ENCODE measurements at regions not wholly inside any gene's neighbourhood (a gene's known extent, or its start where the extent isn't known, plus 50 kb on each side); places are given as distances from the start of the nearest gene placed in this dataset.

GRCh38 chr4:62159306-62159705 is 959.2 kb downstream of the ADGRL3 start:
- H3K27me3 Mint-ChIP-seq (ENCODE audit: insufficient read depth, low read depth, poor library complexity): no peaks in the 10 kb centered on the region
- Histone ChIP-seq H3K27me3 (ENCODE audit: insufficient read depth) (no peaks in the 10 kb centered on the region), H3F3A (replicated peaks; ENCODE audit: low read depth) (no peaks in the 10 kb centered on the region), H3K9me2 (ENCODE audit: insufficient read depth) (peaks cover 4% of the 10 kb centered on the region; the same call in 1 of the 2 replicates), H3K4me3 (no peak overlapping the region), H2AFZ (no peak overlapping the region), H3K4me2 (no peak overlapping the region), H4K20me1 (replicated peaks; ENCODE audit: insufficient read depth) (no peaks in the 10 kb centered on the region), H3K4me1 (ENCODE audit: insufficient read depth) (peaks cover under 1% of the 10 kb centered on the region; the same call in 1 of the 2 replicates), H3K79me2 (replicated peaks; ENCODE audit: insufficient read depth) (no peaks in the 10 kb centered on the region), H3K36me3 (ENCODE audit: insufficient read depth) (no peaks in the 10 kb centered on the region), H3K27ac (ENCODE audit: low read depth) (no peak overlapping the region)
- TF ChIP-seq POLR2AphosphoS5 (IDR thresholded peaks at IDR 0.05; ENCODE audit: low read depth): no peak
- no peak for TF ChIP-seq EZH2 (IDR thresholded peaks at IDR 0.05; ENCODE audit: low read depth, unreplicated experiment)
- no peak for TF ChIP-seq ZNF114 (CRISPR knock-in tag; IDR thresholded peaks at IDR 0.05)
- TF ChIP-seq ZNF331 (CRISPR knock-in tag; IDR thresholded peaks at IDR 0.05; ENCODE audit: low read depth): no peak
- no peak for TF ChIP-seq NANOG (IDR thresholded peaks at IDR 0.05; ENCODE audit: borderline replicate concordance)
- DNase-seq (ENCODE audit: low spot score) (no peak), ATAC-seq (no peak)
- peaks cover 8% of the 10 kb centered on the region for H3K9me3 Mint-ChIP-seq
- no peaks in the 10 kb centered on the region; the same call in 2 of the 3 replicates for H3K4me1 Mint-ChIP-seq
- no peak overlapping the region for H3K4me3 Mint-ChIP-seq
- H3K27ac Mint-ChIP-seq: no peak overlapping the region
- peaks cover 12% of the 10 kb centered on the region; the same call in 2 of the 3 replicates for H3K36me3 Mint-ChIP-seq (ENCODE audit: low read depth)

- H3K27me3 ChIP-seq (ENCODE audit: insufficient read depth): no peaks in the 10 kb centered on the region
- H3K36me3 Mint-ChIP-seq (ENCODE audit: low read depth): no peaks in the 10 kb centered on the region
- no peaks in the 10 kb centered on the region for H3K4me1 ChIP-seq (ENCODE audit: insufficient read depth)
- H3K36me3 ChIP-seq (ENCODE audit: insufficient read depth): no peaks in the 10 kb centered on the region
- no peaks in the 10 kb centered on the region; the same call in 1 of the 3 replicates for H3K9me3 Mint-ChIP-seq
- H2AFZ ChIP-seq: no peak overlapping the region
- H3K4me3 ChIP-seq: no peak overlapping the region
- no peaks in the 10 kb centered on the region for H4K20me1 ChIP-seq (replicated peaks; ENCODE audit: insufficient read depth)
- H3K9me2 ChIP-seq (ENCODE audit: insufficient read depth): no peaks in the 10 kb centered on the region
- H3K27ac Mint-ChIP-seq: no peak overlapping the region
- H3K27me3 Mint-ChIP-seq (ENCODE audit: insufficient read depth, low read depth, poor library complexity): peaks cover 1% of the 10 kb centered on the region
- no peak for ATAC-seq
- H3F3A ChIP-seq (replicated peaks; ENCODE audit: low read depth): no peaks in the 10 kb centered on the region
- H3K27ac ChIP-seq (ENCODE audit: low read depth): no peak overlapping the region
- H3K79me2 ChIP-seq (replicated peaks; ENCODE audit: insufficient read depth): no peaks in the 10 kb centered on the region
- H3K4me2 ChIP-seq: no peak overlapping the region
- no peak for DNase-seq (ENCODE audit: low spot score)
- no peak overlapping the region for H3K4me3 Mint-ChIP-seq
- H3K4me1 Mint-ChIP-seq: no peaks in the 10 kb centered on the region
- TF ChIP-seq EZH2 (IDR thresholded peaks at IDR 0.05; ENCODE audit: low read depth, unreplicated experiment): no peak
- TF ChIP-seq JUNB (IDR thresholded peaks at IDR 0.05; ENCODE audit: unreplicated experiment): no peak
- no peak for TF ChIP-seq STAT1 (IDR thresholded peaks at IDR 0.05; ENCODE audit: unreplicated experiment)
- TF ChIP-seq, protein P1, sequence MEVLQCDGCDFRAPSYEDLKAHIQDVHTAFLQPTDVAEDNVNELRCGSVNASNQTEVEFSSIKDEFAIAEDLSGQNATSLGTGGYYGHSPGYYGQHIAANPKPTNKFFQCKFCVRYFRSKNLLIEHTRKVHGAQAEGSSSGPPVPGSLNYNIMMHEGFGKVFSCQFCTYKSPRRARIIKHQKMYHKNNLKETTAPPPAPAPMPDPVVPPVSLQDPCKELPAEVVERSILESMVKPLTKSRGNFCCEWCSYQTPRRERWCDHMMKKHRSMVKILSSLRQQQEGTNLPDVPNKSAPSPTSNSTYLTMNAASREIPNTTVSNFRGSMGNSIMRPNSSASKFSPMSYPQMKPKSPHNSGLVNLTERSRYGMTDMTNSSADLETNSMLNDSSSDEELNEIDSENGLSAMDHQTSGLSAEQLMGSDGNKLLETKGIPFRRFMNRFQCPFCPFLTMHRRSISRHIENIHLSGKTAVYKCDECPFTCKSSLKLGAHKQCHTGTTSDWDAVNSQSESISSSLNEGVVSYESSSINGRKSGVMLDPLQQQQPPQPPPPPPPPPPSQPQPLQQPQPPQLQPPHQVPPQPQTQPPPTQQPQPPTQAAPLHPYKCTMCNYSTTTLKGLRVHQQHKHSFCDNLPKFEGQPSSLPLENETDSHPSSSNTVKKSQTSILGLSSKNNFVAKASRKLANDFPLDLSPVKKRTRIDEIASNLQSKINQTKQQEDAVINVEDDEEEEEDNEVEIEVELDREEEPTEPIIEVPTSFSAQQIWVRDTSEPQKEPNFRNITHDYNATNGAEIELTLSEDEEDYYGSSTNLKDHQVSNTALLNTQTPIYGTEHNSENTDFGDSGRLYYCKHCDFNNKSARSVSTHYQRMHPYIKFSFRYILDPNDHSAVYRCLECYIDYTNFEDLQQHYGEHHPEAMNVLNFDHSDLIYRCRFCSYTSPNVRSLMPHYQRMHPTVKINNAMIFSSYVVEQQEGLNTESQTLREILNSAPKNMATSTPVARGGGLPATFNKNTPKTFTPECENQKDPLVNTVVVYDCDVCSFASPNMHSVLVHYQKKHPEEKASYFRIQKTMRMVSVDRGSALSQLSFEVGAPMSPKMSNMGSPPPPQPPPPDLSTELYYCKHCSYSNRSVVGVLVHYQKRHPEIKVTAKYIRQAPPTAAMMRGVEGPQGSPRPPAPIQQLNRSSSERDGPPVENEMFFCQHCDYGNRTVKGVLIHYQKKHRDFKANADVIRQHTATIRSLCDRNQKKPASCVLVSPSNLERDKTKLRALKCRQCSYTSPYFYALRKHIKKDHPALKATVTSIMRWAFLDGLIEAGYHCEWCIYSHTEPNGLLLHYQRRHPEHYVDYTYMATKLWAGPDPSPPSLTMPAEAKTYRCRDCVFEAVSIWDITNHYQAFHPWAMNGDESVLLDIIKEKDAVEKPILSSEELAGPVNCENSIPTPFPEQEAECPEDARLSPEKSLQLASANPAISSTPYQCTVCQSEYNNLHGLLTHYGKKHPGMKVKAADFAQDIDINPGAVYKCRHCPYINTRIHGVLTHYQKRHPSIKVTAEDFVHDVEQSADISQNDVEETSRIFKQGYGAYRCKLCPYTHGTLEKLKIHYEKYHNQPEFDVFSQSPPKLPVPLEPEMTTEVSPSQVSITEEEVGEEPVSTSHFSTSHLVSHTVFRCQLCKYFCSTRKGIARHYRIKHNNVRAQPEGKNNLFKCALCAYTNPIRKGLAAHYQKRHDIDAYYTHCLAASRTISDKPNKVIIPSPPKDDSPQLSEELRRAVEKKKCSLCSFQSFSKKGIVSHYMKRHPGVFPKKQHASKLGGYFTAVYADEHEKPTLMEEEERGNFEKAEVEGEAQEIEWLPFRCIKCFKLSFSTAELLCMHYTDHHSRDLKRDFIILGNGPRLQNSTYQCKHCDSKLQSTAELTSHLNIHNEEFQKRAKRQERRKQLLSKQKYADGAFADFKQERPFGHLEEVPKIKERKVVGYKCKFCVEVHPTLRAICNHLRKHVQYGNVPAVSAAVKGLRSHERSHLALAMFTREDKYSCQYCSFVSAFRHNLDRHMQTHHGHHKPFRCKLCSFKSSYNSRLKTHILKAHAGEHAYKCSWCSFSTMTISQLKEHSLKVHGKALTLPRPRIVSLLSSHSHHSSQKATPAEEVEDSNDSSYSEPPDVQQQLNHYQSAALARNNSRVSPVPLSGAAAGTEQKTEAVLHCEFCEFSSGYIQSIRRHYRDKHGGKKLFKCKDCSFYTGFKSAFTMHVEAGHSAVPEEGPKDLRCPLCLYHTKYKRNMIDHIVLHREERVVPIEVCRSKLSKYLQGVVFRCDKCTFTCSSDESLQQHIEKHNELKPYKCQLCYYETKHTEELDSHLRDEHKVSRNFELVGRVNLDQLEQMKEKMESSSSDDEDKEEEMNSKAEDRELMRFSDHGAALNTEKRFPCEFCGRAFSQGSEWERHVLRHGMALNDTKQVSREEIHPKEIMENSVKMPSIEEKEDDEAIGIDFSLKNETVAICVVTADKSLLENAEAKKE (CRISPR knock-in tag; IDR thresholded peaks at IDR 0.05): no peak
- no peak for TF ChIP-seq NANOG (IDR thresholded peaks at IDR 0.05; ENCODE audit: borderline replicate concordance)
- TF ChIP-seq, protein P2, sequence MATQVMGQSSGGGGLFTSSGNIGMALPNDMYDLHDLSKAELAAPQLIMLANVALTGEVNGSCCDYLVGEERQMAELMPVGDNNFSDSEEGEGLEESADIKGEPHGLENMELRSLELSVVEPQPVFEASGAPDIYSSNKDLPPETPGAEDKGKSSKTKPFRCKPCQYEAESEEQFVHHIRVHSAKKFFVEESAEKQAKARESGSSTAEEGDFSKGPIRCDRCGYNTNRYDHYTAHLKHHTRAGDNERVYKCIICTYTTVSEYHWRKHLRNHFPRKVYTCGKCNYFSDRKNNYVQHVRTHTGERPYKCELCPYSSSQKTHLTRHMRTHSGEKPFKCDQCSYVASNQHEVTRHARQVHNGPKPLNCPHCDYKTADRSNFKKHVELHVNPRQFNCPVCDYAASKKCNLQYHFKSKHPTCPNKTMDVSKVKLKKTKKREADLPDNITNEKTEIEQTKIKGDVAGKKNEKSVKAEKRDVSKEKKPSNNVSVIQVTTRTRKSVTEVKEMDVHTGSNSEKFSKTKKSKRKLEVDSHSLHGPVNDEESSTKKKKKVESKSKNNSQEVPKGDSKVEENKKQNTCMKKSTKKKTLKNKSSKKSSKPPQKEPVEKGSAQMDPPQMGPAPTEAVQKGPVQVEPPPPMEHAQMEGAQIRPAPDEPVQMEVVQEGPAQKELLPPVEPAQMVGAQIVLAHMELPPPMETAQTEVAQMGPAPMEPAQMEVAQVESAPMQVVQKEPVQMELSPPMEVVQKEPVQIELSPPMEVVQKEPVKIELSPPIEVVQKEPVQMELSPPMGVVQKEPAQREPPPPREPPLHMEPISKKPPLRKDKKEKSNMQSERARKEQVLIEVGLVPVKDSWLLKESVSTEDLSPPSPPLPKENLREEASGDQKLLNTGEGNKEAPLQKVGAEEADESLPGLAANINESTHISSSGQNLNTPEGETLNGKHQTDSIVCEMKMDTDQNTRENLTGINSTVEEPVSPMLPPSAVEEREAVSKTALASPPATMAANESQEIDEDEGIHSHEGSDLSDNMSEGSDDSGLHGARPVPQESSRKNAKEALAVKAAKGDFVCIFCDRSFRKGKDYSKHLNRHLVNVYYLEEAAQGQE (IDR thresholded peaks at IDR 0.05; ENCODE audit: unreplicated experiment): no peak
- no peak for TF ChIP-seq ZNF331 (CRISPR knock-in tag; IDR thresholded peaks at IDR 0.05; ENCODE audit: low read depth)
- TF ChIP-seq CREB1 (CRISPR knock-in tag; IDR thresholded peaks at IDR 0.05; ENCODE audit: low read depth): no peak
- TF ChIP-seq POLR2AphosphoS5 (IDR thresholded peaks at IDR 0.05; ENCODE audit: low read depth): no peak
- no peak for TF ChIP-seq CTCF (conservative IDR thresholded peaks at IDR 0.05; ENCODE audit: low read depth in 2 of 2)
Observed at GRCh38 chr4:62156205-62156604, 956.1 kb downstream of the ADGRL3 start.
